CD4-positive, alpha-beta T cell treated with Interleukin-17A for 4 hours (primary cell): ENCODE measurements at regions not wholly inside any gene's neighbourhood (a gene's known extent, or its start where the extent isn't known, plus 50 kb on each side); places are given as distances from the start of the nearest gene placed in this dataset.
"Not testable (repeated sequence)": the region's sequence is repeated elsewhere in the genome, so short reads cannot be mapped to it uniquely, and the experiment has no call there.

ENCODE experiments used
- DNase-seq: peaks from one replicate; pipeline ENCODE4 v3.0.0-alpha.2; 2020; ENCODE audit warnings: mixed read lengths

DNA sequence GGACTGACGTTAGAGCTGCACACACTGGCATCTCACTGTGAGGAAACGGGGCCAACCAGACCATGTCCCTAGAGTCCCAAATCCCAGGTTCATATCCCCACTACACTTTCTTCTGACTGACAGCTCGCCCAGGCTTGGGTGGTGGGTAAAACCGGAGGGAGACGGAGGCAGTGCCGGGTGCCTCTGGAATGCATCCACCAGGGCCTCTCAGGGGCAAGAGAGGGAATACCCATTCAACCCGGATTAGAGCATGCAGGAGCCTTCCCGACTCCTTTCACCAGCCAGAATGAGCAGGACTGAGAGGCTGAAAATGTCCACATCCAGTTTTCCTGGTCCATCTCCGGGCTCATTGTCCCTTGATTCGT is 297.2 kb downstream of the ADGRD1 start:
- no peak for DNase-seq

DNA sequence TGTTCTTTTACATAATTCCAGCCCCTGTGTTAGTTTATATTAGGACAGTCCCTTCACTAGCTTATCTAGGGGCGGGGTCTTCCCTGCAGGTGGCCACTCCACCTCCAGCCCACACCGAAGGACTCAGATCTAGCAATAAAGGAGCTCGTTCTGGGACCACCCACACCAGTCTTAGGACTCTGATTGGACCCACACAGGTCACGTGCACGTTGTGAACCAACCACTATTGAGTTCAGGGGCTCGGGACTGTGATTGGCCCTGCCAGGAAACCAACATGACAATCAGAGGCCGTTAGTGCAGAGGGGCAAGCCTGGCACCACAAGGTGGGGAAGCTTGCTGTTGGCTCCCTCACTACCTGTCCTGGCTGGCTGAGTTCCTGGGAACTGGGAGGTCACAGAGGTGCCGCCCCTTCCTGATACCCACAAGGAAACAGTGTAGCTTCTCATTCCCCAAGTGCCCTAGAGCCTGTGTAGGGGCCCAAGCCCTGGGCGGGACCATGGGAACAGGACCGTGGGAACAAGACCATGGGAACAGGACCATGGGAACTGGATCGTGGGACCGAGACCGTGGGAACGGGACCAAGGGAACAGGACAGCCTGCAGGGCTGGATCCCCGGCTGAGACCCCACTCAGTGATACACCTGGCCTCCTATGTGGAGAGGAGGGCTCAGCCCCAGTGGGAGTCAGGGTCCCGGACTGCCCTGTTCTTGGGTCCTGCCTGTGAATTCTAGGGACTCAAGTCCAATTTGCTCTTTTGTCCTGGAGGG is 297.8 kb downstream of the ADGRD1 start:
- no peak for DNase-seq

DNA sequence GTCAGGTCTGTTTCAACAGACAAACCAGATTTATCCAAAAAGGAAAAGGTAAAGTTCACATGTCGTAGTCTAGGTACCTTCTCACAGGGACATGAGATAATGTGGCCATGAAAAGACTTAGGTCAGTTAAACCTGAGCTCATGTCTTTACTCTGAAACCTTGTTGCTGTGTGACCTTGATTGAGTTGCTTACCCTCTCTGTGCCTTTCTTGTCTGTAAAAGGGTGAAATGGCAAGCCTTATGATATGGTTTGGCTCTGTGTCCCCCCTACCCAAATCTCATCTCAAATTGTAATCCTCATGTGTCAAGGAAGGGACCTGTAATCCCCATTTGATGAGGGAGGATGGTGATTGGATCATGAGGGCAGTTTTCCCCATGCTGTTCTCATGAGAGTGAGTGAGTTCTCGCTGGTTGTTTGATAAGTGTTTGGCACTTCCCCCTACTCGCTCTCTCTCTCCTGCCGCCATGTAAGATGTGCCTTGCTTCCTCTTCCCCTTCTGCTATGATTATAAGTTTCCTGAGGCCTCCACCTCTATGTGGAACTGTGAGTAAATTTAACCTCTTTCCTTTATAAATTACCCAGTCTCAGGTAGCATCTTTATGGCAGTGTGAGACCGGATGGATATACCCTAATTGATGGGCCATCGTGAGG is 299.8 kb downstream of the ADGRD1 start:
- no peak for DNase-seq

DNA sequence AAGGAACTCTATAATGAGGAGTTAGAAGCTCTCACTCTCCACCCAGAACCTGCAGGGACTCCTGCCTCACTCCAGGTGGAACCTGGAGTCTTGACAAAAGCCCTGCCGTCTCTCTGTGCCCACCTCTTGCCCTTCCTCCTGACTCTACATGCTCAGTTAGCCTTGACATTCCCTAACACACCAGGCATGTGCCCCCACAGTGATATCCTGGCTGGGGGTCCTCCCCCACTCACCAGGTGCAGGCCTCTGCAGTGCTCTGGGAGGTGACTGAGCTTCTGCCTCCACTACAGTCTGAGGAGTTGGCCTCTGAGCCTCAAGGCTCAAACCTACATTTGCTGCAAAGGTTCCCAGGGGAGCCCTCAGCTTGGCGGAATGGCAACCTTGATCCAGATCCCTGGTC is 300.7 kb downstream of the ADGRD1 start:
- no peak for DNase-seq

DNA sequence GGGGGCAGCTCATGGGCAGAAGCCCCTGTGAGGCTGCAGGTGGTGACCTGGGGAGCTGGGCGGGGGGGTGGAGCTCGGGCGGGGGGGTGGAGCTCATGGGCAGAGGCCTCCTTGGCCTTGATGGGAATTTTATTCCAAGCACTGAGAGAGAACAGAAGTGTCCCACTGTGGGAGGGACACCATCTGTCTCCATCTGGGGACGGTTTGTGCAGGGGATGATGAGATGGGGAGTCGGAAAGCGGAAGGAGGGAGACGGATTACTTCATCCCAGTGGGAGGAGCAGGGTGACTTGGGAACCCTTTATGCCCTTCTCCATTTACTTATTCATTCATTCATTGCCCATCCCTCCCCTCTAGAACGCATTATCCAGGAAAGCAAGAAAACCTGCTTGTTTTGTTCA is 304.7 kb downstream of the ADGRD1 start:
- DNase-seq = no peak

DNA sequence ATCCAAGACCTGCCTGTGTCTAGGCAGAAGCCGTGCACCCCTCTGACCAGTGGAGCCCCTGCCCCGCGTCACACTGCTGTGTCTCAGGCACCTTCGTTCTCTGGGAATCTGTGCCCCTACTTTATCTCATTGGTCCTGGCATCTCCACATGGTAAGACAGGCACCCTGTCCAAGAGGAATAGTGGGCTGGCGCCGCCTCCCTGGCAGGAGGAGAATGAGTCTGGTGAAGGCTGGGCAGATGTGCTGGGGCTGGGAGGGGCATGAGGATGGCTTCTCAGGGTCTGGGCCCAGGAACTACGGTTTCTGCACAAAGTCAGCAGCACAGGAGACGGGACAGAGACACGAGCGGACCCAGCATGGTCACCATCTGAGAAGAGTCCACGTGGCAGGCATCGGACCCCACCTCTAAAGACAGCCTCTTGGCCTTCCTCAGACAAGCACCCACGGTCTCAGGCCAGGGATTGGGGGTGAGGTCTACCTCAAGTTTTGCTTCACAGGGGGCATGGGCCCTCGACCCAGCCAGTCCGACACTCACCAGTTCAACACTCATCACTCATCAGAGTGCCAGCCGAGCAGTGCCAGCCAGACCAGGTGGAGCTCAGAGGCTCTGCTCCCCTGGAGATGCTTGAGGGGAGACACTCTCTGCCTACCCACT is 306.7 kb downstream of the ADGRD1 start:
- DNase-seq = no peak

DNA sequence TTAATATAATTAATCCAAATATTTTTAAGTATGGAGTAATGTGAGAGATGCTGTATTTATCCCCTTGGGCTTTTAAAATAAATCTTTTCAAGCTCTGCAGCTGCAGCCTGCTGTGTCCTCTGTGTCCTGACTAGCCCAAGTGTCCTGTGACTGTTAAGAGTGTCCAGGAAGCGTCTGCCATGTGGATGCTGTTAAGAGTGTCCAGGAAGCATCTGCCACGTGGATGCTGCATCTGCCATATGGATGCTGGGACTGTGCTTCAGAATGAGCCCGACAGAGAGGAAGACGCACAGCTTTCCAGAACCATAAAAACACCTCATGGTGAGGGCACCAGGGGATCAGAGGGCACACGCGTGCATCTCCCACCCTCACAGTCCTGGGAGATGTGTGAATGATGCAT is 307.2 kb downstream of the ADGRD1 start:
- no peak for DNase-seq

DNA sequence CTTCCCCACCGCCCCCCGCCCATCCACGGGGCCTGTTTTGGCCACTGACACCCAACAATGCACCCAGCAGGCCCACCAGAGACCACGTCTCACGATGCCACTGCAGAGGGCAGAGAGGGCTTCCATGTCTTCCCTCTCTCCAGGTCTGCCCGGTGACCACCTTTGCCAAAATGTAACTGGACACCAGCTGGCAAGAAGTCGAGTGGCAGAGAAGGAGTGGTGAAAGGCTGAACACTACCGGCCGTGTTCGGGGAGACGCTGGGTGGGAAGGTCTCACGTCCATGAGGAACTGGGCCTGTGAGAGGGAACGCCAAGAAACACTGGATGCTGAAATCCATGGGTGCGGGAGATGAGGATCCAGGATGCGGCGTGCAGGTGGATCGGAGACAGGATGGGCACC is 308.2 kb downstream of the ADGRD1 start:
- no peak for DNase-seq

DNA sequence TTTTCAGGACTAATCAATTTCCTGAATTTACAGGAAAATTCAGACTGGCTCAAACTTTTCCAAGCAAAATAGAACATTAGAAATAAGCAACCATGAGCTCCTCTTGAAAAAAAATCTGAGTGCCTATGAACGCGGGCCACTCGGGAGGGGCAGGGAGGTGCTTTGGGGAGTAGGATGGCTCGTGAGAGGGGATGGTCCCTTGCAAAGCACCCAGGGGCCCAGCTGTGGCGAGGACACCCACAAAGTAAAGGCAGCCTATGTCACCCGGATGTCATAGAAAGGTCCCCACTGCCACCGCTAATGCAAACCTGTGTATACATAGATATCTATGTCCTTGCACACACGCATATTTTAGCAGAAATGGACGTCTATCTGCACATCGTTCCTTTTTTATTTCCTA is 309.9 kb downstream of the ADGRD1 start:
- DNase-seq = no peak

DNA sequence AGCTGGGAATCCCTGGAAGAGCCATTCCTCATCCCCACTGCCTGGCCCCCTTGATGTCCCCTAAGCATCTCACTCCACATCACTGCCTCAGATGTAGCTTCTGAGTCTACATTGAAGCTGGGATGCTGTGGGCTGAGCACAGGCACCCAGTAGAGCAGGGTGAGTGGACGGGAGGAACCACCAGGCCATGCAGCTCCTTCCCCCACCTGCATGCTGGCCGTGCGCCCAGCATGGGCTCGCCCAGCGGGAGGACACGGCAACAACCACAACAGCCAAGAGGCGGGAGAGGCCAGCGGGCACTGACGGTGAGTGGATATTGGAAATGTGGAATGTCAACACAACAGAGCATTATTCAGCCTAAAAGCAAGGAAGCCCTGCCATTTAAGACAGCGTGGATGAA is 310.9 kb downstream of the ADGRD1 start:
- no peak for DNase-seq

DNA sequence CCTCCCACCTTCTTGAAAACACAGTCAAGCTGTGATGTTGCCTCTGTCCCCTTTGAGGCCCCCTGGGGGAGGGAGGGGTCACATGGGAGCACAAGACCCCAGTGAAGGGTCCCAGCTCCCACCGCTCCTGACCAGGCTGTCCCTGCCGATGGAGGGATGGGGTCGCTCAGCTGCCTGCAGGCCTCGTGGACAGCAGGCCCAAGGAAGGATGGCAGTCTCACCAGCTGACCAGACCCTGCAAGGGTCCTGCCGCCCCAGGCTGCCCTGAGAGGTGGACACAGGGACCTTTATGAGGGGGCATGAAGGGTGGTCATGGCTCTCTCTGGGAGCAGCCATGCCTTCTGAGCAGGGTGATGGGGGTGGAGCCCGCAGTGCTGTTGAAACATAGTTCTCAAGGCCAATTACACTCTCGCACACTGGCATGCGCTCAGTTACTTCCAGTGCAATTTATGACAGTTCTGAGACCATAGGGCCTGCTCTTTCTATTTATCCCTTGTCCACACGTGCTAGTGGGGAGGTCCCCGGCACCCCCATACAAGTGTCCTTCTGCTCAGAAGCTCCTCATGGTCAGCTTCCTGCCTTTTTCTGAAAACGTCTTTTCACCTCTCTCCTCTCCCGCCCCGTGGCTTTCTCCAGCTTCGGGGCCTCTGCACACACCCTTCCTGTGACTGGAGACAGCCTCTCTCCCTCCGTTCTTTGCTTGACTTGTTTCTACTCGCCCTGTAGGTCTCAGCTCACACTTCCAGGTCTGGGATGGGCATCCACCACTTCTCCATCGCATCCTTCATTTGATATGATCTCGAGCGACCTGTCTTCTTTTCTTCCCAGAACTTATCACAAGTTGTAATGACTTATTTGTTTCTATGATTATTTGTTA is 313.1 kb downstream of the ADGRD1 start:
- DNase-seq = no peak

DNA sequence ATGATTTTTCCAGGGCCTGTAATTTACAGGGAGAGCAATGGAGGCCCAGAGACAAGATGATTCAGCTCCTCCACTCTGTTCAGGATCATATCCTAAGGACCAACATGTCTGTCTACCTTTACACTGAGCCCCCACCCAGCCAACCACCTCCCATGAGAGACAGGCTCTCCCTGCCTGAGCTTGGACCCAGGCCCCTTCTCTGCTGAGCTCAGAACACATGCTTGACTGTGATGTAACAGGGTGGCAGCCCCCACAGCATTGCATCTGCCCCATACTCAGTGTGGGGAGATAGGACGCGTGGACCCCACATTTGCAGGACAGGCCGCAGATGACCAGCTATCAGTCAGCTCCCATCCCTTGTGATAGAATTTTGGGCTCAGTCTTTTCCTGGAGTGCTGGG is 313.9 kb downstream of the ADGRD1 start:
- no peak for DNase-seq

DNA sequence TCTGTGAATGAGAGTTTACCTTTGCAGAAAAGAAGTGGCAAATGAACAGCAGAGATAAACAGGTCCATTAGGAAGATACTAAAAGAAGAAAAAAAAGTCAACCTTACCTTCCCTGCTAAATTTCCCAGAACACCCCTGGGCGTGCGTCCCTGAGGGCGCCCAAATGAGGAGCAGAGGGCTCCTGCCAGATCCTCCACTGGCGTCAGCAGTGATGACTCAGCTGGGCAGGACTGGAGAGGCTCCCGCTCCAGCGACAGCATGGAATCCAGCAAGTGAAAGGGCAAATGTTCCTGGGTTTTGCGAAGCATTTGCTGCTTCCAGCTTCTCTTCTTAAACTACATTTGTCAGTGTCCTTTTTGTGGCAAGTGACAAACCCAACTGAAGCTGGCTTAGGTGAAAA is 314.4 kb downstream of the ADGRD1 start:
- not testable (repeated sequence) for DNase-seq

DNA sequence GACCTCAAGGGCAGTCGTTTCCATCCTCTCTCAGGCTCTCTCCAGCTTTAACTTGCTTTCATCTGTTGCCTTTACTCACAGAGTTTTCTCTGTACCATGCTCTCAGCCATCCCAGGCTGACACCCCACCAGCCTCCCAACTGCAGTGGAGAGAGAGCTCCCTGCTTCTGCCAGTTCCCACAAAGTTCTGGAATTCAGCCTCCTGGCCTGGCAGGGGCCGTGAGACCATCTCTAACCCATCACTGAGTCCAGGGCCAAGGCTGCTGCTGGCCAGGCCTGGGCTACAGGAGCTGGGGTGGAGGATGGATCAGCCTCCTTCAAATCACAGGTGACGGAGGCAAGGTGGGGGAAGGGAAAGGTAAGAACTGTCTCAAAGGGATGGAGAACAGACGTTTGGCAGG is 314.9 kb downstream of the ADGRD1 start:
- DNase-seq = not testable (repeated sequence)

DNA sequence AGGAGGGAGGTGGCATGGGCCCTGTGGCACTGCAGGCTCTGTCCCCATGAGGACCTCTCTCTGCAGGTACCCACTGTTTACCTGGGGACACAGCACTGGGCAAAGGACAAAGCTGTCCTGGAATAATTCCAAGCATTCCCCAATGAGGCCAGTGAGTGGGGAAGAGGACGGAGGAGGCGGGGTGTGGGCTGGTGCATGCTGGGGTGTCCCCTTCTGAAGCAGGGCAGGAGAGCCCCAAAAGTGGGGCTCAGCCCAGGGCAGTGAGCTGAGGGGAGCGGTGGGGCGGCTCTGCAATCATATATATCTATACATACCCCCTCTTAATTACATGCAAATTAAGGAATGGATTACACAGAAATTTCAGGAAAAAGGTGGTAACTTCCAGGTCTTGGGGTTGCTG is 315.8 kb downstream of the ADGRD1 start:
- DNase-seq = no peak

DNA sequence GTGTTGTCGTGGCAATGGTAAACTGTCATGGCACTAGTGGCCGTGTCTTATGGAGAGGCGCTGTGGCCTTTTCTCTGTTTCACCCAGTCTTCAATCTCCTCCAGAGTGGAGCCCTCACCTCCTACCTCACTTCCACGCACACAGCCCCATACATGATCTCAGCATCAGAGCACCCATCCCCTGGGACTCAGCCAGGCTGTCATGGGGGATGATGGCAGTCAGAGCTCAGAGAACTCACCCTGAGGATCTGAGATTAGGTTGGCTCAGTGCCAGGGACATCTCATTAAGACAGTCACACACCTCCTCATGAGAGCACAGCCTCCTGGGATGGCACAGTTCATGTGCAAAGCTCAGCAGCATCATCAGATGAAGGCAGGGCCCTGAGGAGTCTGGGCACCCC is 316.3 kb downstream of the ADGRD1 start:
- DNase-seq = not testable (repeated sequence)

DNA sequence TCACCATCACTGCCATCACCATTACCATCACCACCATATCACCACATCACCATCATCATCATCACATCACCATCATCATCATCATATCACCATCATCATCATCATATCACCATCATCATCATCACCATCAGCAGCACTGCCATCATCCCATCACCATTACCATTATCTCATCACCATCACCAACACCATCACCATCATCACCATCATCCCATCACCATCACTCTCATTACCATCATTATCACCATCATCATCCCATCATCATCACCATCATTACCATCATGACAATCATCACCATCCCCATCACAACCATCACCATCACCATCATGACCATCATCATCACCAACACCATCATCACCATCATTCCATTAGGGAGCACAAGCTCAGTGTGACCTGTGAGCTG is 318.0 kb downstream of the ADGRD1 start:
- DNase-seq = no peak

DNA sequence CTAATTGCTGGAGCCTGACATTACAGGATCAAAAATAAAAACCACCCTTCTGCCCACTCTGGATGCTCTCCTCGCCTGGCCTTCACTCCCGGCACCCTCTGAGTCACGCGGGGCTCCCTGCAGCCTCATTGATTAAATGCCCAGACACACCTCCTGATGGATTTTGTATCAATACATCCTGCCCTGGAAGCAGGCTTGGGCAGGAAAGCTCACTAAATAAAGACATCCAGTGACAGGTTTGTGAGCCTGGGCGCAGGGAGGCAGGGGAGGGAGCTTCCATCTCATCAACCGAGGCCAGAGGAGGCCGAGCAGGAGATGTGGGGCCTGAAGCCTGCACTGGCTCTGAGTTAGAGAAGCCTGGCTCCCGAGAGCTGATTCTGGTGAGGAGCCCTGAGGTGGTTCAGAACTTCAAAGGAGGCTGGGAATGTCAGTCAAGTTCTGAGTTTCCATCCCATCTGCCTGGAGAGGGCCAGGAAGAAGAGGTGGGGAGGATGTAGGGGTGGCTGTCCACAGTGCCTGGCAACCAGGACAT is 318.6 kb downstream of the ADGRD1 start:
- not testable (repeated sequence) for DNase-seq

DNA sequence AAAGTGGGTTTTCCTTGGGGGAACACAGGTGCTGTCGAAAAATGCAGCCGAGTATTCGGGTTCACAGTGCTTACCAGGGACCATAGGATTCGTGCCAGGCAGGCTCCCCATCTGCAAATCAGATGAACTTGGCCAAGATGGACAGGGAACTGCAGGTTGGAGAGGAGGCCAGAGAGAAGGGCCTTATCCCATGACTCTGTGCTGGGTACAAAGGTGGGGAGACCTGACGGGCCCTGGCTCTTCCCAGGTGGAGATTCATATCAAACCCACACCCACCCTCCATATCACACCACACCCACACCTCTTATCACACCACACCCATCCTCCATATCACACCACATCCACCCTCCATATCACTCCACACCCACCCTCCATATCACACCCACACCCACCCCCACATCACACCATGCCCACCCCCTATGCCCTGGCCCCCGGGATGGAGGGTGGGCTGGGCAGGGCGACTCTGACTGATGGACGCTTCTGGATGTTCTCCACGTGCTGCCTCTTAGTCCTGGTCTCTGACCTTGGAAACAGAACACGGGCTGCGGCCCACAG is 319.7 kb downstream of the ADGRD1 start:
- DNase-seq = no peak

DNA sequence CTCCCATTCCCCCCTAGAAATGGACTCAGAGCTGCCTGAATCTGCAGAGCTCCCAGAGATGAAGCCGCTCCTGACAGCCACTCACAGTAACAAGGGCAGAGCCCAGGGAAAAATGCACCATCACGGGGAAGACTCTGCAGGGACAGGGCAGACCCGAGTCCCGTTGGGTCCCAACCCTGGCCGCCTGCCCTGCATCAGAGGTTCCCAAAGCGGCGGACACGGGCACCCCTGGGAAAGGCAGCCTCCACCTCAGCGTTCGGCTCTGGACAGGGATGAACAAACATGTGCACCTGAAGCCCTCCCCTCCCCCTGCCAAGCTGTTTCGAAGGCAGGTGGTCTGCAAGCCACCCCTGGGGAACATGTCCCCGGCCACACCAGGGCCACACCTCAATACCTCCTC is 320.4 kb downstream of the ADGRD1 start:
- no peak for DNase-seq

DNA sequence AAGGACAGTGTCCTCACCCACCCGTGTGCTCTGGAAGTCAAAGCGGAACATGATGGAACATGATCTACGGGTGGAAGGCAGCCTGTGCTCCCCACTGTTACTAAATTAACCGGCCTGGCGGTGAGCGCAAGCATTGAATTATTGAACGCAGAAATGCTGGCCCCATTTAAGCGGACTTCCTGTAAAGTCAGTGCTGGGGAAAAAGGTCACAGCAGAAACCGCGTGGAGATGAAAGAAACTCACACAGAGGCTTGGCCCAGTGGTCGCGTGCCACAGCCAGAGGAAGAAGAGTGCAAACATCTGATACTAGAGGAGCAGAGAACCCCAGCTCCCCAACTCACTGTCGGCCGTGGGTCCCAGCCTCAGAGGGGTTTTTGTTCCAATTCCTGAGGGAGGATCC is 321.2 kb downstream of the ADGRD1 start:
- DNase-seq = no peak

DNA sequence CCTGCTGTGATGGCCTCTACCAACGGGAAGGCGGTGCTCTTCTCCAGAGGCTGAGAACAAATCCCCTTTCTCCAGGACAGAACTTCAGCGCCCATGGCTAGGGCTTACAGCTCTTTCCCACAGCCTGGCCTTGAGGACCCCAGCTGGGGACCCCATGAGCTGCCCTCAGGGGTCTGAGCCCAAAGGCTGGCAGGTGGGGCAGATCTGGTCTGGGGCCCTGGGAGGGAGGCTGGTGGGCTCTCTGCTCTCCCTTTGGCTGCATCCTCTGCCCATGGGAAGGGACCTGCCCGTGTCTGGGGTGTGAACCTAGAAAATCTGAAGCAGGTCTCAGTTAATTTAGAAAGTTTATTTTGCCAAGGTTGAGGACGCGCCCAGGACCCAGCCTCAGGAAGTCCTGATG is 322.1 kb downstream of the ADGRD1 start:
- no peak for DNase-seq
